IgD-negative memory B cell (primary cell): ENCODE measurements at regions not wholly inside any gene's neighbourhood (a gene's known extent, or its start where the extent isn't known, plus 50 kb on each side); places are given as distances from the start of the nearest gene placed in this dataset.
A peak's percentile ranks its signal among the peaks of the same experiment; 100 is the strongest.

Experiments used
- H3K27ac Mint-ChIP-seq, 3 donors: one replicate each; pipeline ENCODE4 v1.8.0; 2020 to 2022; ENCODE audit warnings: mild to moderate bottlenecking in 3 of 3, mixed read lengths in 3 of 3, moderate library complexity in 1 of 3
- H3K27me3 Mint-ChIP-seq: one replicate; pipeline ENCODE4 v1.8.0; 2021; ENCODE audit warnings: mixed read lengths
- H3K36me3 Mint-ChIP-seq: one replicate; pipeline ENCODE4 v1.8.0; 2020; ENCODE audit warnings: mild to moderate bottlenecking, mixed read lengths
- H3K4me1 Mint-ChIP-seq, 3 donors: one replicate each; pipeline ENCODE4 v1.8.0; 2020 to 2022; ENCODE audit warnings: mixed read lengths in 3 of 3, mild to moderate bottlenecking in 1 of 3
- H3K4me3 Mint-ChIP-seq, 4 donors: one replicate each; pipeline ENCODE4 v1.8.0; 2020 to 2022; ENCODE audit warnings: mild to moderate bottlenecking in 4 of 4, mixed read lengths in 4 of 4, moderate library complexity in 3 of 4
- H3K9me3 Mint-ChIP-seq, 3 donors: one replicate each; pipeline ENCODE4 v1.8.0; 2020 to 2021; ENCODE audit warnings: mixed read lengths in 3 of 3, mild to moderate bottlenecking in 1 of 3

- peaks cover 2% of the 10 kb centered on the region for H3K27me3 Mint-ChIP-seq
- H3K4me3 Mint-ChIP-seq = no peak overlapping the region
- H3K27ac Mint-ChIP-seq = no peak overlapping the region
- no peaks in the 10 kb centered on the region for H3K4me1 Mint-ChIP-seq
- H3K36me3 Mint-ChIP-seq = no peaks in the 10 kb centered on the region
- no peaks in the 10 kb centered on the region for H3K9me3 Mint-ChIP-seq
These were observed 702.9 kb upstream of the GRAMD2B start for GRCh38 chr5:125720348-125720685.

- Mint-ChIP-seq H3K9me3 (no peaks in the 10 kb centered on the region), H3K36me3 (no peaks in the 10 kb centered on the region), H3K4me3 (no peak overlapping the region)
These were observed 702.5 kb upstream of the GRAMD2B start for GRCh38 chr5:125720721-125721120.

GRCh38 chr5:125722550-125722949 is 700.7 kb upstream of the GRAMD2B start:
- Mint-ChIP-seq H3K27me3 (no peaks in the 10 kb centered on the region), H3K9me3 (no peaks in the 10 kb centered on the region), H3K4me1 (no peaks in the 10 kb centered on the region), H3K27ac (no peak overlapping the region), H3K4me3 (no peak overlapping the region), H3K36me3 (no peaks in the 10 kb centered on the region)

More at GRCh38 chr5:125720721-125721120, 702.5 kb upstream of the GRAMD2B start:
- Mint-ChIP-seq H3K27ac (no peak overlapping the region), H3K27me3 (peaks cover 2% of the 10 kb centered on the region), H3K4me1 (no peaks in the 10 kb centered on the region)

GRCh38 chr5:125725691-125726090 is 697.5 kb upstream of the GRAMD2B start:
- Mint-ChIP-seq H3K27me3 (peaks cover 3% of the 10 kb centered on the region), H3K27ac (no peak overlapping the region), H3K4me1 (no peaks in the 10 kb centered on the region), H3K9me3 (no peaks in the 10 kb centered on the region), H3K4me3 (no peak overlapping the region), H3K36me3 (no peaks in the 10 kb centered on the region)

- peaks cover 0 to 7% (median 3%) of the 10 kb centered on the region in 3 donors for H3K9me3 Mint-ChIP-seq
- H3K27me3 Mint-ChIP-seq = no peaks in the 10 kb centered on the region
- H3K4me1 Mint-ChIP-seq = no peaks in the 10 kb centered on the region
- no peak overlapping the region for H3K27ac Mint-ChIP-seq
- no peak overlapping the region for H3K4me3 Mint-ChIP-seq
- no peaks in the 10 kb centered on the region for H3K36me3 Mint-ChIP-seq
These were observed 679.3 kb upstream of the GRAMD2B start for GRCh38 chr5:125743939-125744338.

- Mint-ChIP-seq H3K36me3 (no peaks in the 10 kb centered on the region), H3K9me3 (peaks cover 0 to 7% (median 3%) of the 10 kb centered on the region in 3 donors), H3K27ac (no peak overlapping the region), H3K4me3 (no peak overlapping the region), H3K27me3 (no peaks in the 10 kb centered on the region), H3K4me1 (no peaks in the 10 kb centered on the region)
These were observed 676.3 kb upstream of the GRAMD2B start for GRCh38 chr5:125746917-125747316.

GRCh38 chr5:125750147-125750860 is 672.9 kb upstream of the GRAMD2B start:
- Mint-ChIP-seq H3K4me1 (no peaks in the 10 kb centered on the region), H3K4me3 (no peak overlapping the region), H3K27ac (no peak overlapping the region), H3K27me3 (peaks cover 1% of the 10 kb centered on the region), H3K9me3 (no peaks in the 10 kb centered on the region), H3K36me3 (no peaks in the 10 kb centered on the region)

GRCh38 chr5:125750861-125751186 is 672.4 kb upstream of the GRAMD2B start:
- Mint-ChIP-seq H3K36me3 (no peaks in the 10 kb centered on the region), H3K27ac (no peak overlapping the region), H3K27me3 (peaks cover 3% of the 10 kb centered on the region), H3K9me3 (no peaks in the 10 kb centered on the region), H3K4me1 (no peaks in the 10 kb centered on the region), H3K4me3 (no peak overlapping the region)

- Mint-ChIP-seq H3K9me3 (peaks cover 0 to 3% (median 0%) of the 10 kb centered on the region in 3 donors), H3K4me1 (peaks cover 0 to 7% (median 1%) of the 10 kb centered on the region in 3 donors), H3K4me3 (no peak overlapping the region), H3K27ac (no peak overlapping the region), H3K36me3 (no peaks in the 10 kb centered on the region), H3K27me3 (peaks cover 3% of the 10 kb centered on the region)
These were observed 666.8 kb upstream of the GRAMD2B start for GRCh38 chr5:125756456-125756855.

- H3K27ac Mint-ChIP-seq = no peak overlapping the region
These were observed 656.5 kb upstream of the GRAMD2B start for GRCh38 chr5:125766706-125767105.

GRCh38 chr5:125775896-125776295 is 647.3 kb upstream of the GRAMD2B start:
- Mint-ChIP-seq H3K4me1 (no peaks in the 10 kb centered on the region), H3K27me3 (no peaks in the 10 kb centered on the region), H3K4me3 (no peak overlapping the region), H3K9me3 (no peaks in the 10 kb centered on the region), H3K36me3 (no peaks in the 10 kb centered on the region), H3K27ac (peak overlapping the region in 1 of 3 donors; percentile 54)

More at GRCh38 chr5:125766706-125767105, 656.5 kb upstream of the GRAMD2B start:
- peaks cover 2 to 4% (median 3%) of the 10 kb centered on the region in 3 donors for H3K9me3 Mint-ChIP-seq
- H3K36me3 Mint-ChIP-seq = no peaks in the 10 kb centered on the region
- no peak overlapping the region for H3K4me3 Mint-ChIP-seq
- H3K4me1 Mint-ChIP-seq = no peaks in the 10 kb centered on the region
- no peaks in the 10 kb centered on the region for H3K27me3 Mint-ChIP-seq

GRCh38 chr5:125776656-125777139 is 646.5 kb upstream of the GRAMD2B start:
- Mint-ChIP-seq H3K27ac (no peak overlapping the region), H3K9me3 (no peaks in the 10 kb centered on the region), H3K4me1 (no peaks in the 10 kb centered on the region), H3K4me3 (peak overlapping the region in 1 of 4 donors; percentile 46), H3K36me3 (no peaks in the 10 kb centered on the region), H3K27me3 (no peaks in the 10 kb centered on the region)

- H3K9me3 Mint-ChIP-seq = no peaks in the 10 kb centered on the region
- H3K27ac Mint-ChIP-seq = no peak overlapping the region
- H3K27me3 Mint-ChIP-seq = no peaks in the 10 kb centered on the region
- no peaks in the 10 kb centered on the region for H3K36me3 Mint-ChIP-seq
- H3K4me3 Mint-ChIP-seq = no peak overlapping the region
- no peaks in the 10 kb centered on the region for H3K4me1 Mint-ChIP-seq
These were observed 644.4 kb upstream of the GRAMD2B start for GRCh38 chr5:125778791-125779190.

- Mint-ChIP-seq H3K4me1 (no peaks in the 10 kb centered on the region), H3K27ac (no peak overlapping the region), H3K9me3 (no peaks in the 10 kb centered on the region), H3K4me3 (no peak overlapping the region), H3K27me3 (no peaks in the 10 kb centered on the region), H3K36me3 (no peaks in the 10 kb centered on the region)
These were observed 637.8 kb upstream of the GRAMD2B start for GRCh38 chr5:125785407-125785806.

GRCh38 chr5:125786021-125786420 is 637.2 kb upstream of the GRAMD2B start:
- no peak overlapping the region for H3K4me3 Mint-ChIP-seq
- no peaks in the 10 kb centered on the region for H3K27me3 Mint-ChIP-seq
- no peaks in the 10 kb centered on the region for H3K4me1 Mint-ChIP-seq
- no peaks in the 10 kb centered on the region for H3K9me3 Mint-ChIP-seq
- H3K36me3 Mint-ChIP-seq = no peaks in the 10 kb centered on the region
- no peak overlapping the region for H3K27ac Mint-ChIP-seq

- H3K4me1 Mint-ChIP-seq = no peaks in the 10 kb centered on the region
- H3K9me3 Mint-ChIP-seq = peaks cover 0 to 5% (median 0%) of the 10 kb centered on the region in 3 donors
- no peaks in the 10 kb centered on the region for H3K27me3 Mint-ChIP-seq
- no peak overlapping the region for H3K27ac Mint-ChIP-seq
- H3K36me3 Mint-ChIP-seq = no peaks in the 10 kb centered on the region
- H3K4me3 Mint-ChIP-seq = no peak overlapping the region
These were observed 629.7 kb upstream of the GRAMD2B start for GRCh38 chr5:125793470-125793869.
